ENCODE measurements at regions not wholly inside any gene's neighbourhood (a gene's known extent, or its start where the extent isn't known, plus 50 kb on each side); places are given as distances from the start of the nearest gene placed in this dataset.
"Not testable (repeated sequence)": the region's sequence is repeated elsewhere in the genome, so short reads cannot be mapped to it uniquely, and the experiment has no call there.

DNA sequence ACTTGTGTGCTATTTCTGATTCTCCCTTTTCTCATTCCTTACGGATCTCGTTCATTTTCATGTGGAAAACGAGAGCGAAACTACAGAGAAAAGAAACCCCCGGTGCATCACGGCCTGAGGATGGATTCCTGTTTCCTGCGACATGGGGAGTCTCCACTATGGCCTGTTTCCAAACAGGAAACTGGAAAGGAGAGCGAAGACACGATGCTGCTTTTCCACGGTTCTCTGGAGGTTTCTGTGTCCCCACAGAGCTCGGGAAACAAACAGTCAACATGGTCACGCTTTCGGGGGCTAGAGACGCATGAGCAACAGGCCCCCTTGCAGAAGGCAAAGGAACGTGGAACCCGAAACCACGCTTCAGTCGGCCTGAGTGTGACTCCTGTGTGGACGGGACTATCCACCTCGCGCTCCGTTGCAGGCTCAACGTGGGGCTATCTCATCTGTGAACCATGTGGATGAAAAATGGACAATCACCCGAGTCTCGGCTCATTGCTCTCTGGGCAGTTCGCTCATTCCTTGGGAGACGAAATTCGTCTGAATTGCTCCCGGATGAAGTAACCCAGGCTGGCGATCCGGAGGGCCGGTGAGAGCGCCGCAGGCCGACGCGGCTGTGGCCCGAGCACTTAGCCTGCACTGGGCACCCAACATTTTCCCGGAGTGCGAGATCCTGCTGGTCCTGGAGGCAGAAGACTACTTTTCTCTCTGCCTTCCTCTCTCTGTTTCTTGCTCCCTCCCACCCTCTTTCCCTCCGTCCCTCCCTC is 3923.2 kb upstream of the OR11H1 start:
- H3K23ac ChIP-seq (ENCODE audit: low read length); H2BK5ac ChIP-seq (ENCODE audit: low read length); H3K4me2 ChIP-seq (ENCODE audit: low read length); H3K79me2 ChIP-seq (ENCODE audit: control insufficient read depth, insufficient read depth, low read length); H3K27ac ChIP-seq (ENCODE audit: low read depth, low read length); H4K8ac ChIP-seq (ENCODE audit: low read depth, low read length); H4K5ac ChIP-seq (ENCODE audit: low read length); H3K4me3 ChIP-seq (ENCODE audit: low read length); H2AK5ac ChIP-seq (ENCODE audit: low read length); H3K9ac ChIP-seq (ENCODE audit: low read length); H2BK15ac ChIP-seq (replicated peaks; ENCODE audit: low read depth); DNase-seq; H2BK120ac ChIP-seq (ENCODE audit: low read depth, low read length); H3K4me1 ChIP-seq (ENCODE audit: control insufficient read depth, low read depth, low read length); H3K79me1 ChIP-seq (ENCODE audit: low read length); H3K36me3 ChIP-seq (ENCODE audit: control insufficient read depth, insufficient read depth, low read length); H3K27me3 ChIP-seq (ENCODE audit: insufficient read depth, low read length, poor library complexity); H3K56ac ChIP-seq (ENCODE audit: low read length); H3K18ac ChIP-seq (ENCODE audit: low read length); H3K4ac ChIP-seq (ENCODE audit: low read depth, low read length): not testable (repeated sequence)
- no CpG with 5 or more reads among the region's 41 CpGs for WGBS (ENCODE audit: extremely low coverage, insufficient coverage, low lambda C conversion rate)

DNA sequence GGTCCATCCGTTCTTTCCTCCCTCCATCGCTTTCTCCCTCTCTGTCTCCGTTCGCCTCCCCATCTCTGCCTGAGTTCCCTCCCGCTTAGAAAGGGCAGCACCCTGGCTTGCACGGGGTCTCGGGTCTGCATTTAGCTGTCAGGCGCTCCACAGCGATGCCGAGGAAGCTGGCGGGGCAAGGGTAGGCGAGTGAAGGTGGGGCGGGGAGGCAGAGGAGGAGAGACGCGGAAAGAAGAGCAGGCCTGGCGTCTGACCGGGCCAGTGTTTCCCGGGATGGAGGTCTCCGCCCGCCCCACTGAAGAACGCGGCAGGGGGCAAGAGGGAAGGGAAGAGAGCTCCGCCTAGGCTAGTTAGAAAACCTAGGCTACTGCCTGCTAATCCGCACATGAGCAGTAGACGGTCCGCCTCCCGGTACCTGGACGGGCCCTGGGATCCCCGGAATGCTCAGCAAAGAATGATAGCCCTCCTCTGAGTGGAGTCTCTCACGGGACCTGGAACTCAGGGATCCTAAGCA is 3922.5 kb upstream of the OR11H1 start:
- H2BK15ac ChIP-seq (replicated peaks; ENCODE audit: low read depth), result no peak overlapping the region
- H3K79me2 ChIP-seq (ENCODE audit: control insufficient read depth, insufficient read depth, low read length), result no peaks in the 10 kb centered on the region
- no peak overlapping the region for H3K23ac ChIP-seq (ENCODE audit: low read length)
- no peak overlapping the region for H3K27ac ChIP-seq (ENCODE audit: low read depth, low read length)
- DNase-seq, result no peak
- H2BK120ac ChIP-seq (ENCODE audit: low read depth, low read length), result no peak overlapping the region
- H3K4me2 ChIP-seq (ENCODE audit: low read length), result no peak overlapping the region
- H3K56ac ChIP-seq (ENCODE audit: low read length), result no peak overlapping the region
- no CpG with 5 or more reads among the region's 30 CpGs for WGBS (ENCODE audit: extremely low coverage, insufficient coverage, low lambda C conversion rate)
- no peak overlapping the region for H3K9ac ChIP-seq (ENCODE audit: low read length)
- H3K36me3 ChIP-seq (ENCODE audit: control insufficient read depth, insufficient read depth, low read length), result no peaks in the 10 kb centered on the region
- H3K18ac ChIP-seq (ENCODE audit: low read length), result no peak overlapping the region
- no peak overlapping the region for H4K8ac ChIP-seq (ENCODE audit: low read depth, low read length)
- no peak overlapping the region for H3K4me3 ChIP-seq (ENCODE audit: low read length)
- no peak overlapping the region for H2AK5ac ChIP-seq (ENCODE audit: low read length)
- H3K4me1 ChIP-seq (ENCODE audit: control insufficient read depth, low read depth, low read length), result no peaks in the 10 kb centered on the region
- H3K27me3 ChIP-seq (ENCODE audit: insufficient read depth, low read length, poor library complexity), result no peaks in the 10 kb centered on the region
- no peak overlapping the region for H4K5ac ChIP-seq (ENCODE audit: low read length)
- H3K4ac ChIP-seq (ENCODE audit: low read depth, low read length), result no peak overlapping the region
- H3K79me1 ChIP-seq (ENCODE audit: low read length), result no peaks in the 10 kb centered on the region
- no peak overlapping the region for H2BK5ac ChIP-seq (ENCODE audit: low read length)

GRCh38 chr22:11606047-11607000 is 3921.7 kb upstream of the OR11H1 start:
- H4K8ac ChIP-seq (ENCODE audit: low read depth, low read length); H3K23ac ChIP-seq (ENCODE audit: low read length); H4K5ac ChIP-seq (ENCODE audit: low read length); H2BK120ac ChIP-seq (ENCODE audit: low read depth, low read length); H2AK5ac ChIP-seq (ENCODE audit: low read length); H3K56ac ChIP-seq (ENCODE audit: low read length); H3K4me1 ChIP-seq (ENCODE audit: control insufficient read depth, low read depth, low read length); H3K79me2 ChIP-seq (ENCODE audit: control insufficient read depth, insufficient read depth, low read length); H3K4me3 ChIP-seq (ENCODE audit: low read length); H3K36me3 ChIP-seq (ENCODE audit: control insufficient read depth, insufficient read depth, low read length); H2BK15ac ChIP-seq (replicated peaks; ENCODE audit: low read depth); H3K4me2 ChIP-seq (ENCODE audit: low read length); H3K27ac ChIP-seq (ENCODE audit: low read depth, low read length); DNase-seq; H3K79me1 ChIP-seq (ENCODE audit: low read length); H3K27me3 ChIP-seq (ENCODE audit: insufficient read depth, low read length, poor library complexity); H3K18ac ChIP-seq (ENCODE audit: low read length); H3K4ac ChIP-seq (ENCODE audit: low read depth, low read length); H2BK5ac ChIP-seq (ENCODE audit: low read length); H3K9ac ChIP-seq (ENCODE audit: low read length): not testable (repeated sequence)
- no CpG with 5 or more reads among the region's 42 CpGs for WGBS (ENCODE audit: extremely low coverage, insufficient coverage, low lambda C conversion rate)

GRCh38 chr22:11607215-11607614 is 3920.8 kb upstream of the OR11H1 start:
- H3K79me1 ChIP-seq (ENCODE audit: low read length); H2BK5ac ChIP-seq (ENCODE audit: low read length): not testable (repeated sequence)

DNA sequence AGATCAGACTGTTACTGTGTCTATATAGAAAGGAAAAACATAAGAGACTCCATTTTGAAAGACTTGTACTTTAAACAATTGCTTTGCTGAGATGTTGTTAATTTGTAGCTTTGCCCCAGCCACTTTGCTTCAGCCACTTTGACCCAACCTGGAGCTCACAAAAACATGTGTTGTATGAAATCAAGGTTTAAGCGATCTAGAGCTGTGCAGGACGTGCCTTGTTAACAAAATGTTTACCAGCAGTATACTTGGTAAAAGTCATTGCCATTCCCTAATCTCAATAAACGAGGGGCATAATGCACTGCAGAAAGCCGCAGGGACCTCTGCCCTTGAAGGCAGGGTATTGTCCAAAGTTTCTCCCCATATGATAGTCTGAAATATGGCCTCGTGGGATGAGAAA is 3919.5 kb upstream of the OR11H1 start:
- not testable (repeated sequence) for H3K79me2 ChIP-seq (ENCODE audit: control insufficient read depth, insufficient read depth, low read length); H3K36me3 ChIP-seq (ENCODE audit: control insufficient read depth, insufficient read depth, low read length); H3K23ac ChIP-seq (ENCODE audit: low read length); H3K56ac ChIP-seq (ENCODE audit: low read length); H3K4me3 ChIP-seq (ENCODE audit: low read length); H2AK5ac ChIP-seq (ENCODE audit: low read length); H3K27me3 ChIP-seq (ENCODE audit: insufficient read depth, low read length, poor library complexity); H3K4ac ChIP-seq (ENCODE audit: low read depth, low read length); H2BK120ac ChIP-seq (ENCODE audit: low read depth, low read length); DNase-seq; H3K4me1 ChIP-seq (ENCODE audit: control insufficient read depth, low read depth, low read length); H3K27ac ChIP-seq (ENCODE audit: low read depth, low read length); H2BK15ac ChIP-seq (replicated peaks; ENCODE audit: low read depth); H3K4me2 ChIP-seq (ENCODE audit: low read length); H4K5ac ChIP-seq (ENCODE audit: low read length); H2BK5ac ChIP-seq (ENCODE audit: low read length); H3K79me1 ChIP-seq (ENCODE audit: low read length); H3K18ac ChIP-seq (ENCODE audit: low read length); H4K8ac ChIP-seq (ENCODE audit: low read depth, low read length); H3K9ac ChIP-seq (ENCODE audit: low read length)
- WGBS (ENCODE audit: extremely low coverage, insufficient coverage, low lambda C conversion rate), result no CpG with 5 or more reads among the region's 5 CpGs

More at GRCh38 chr22:11607215-11607614, 3920.8 kb upstream of the OR11H1 start:
- not testable (repeated sequence) for H3K4me3 ChIP-seq (ENCODE audit: low read length); H3K4me2 ChIP-seq (ENCODE audit: low read length); H4K5ac ChIP-seq (ENCODE audit: low read length); H3K4me1 ChIP-seq (ENCODE audit: control insufficient read depth, low read depth, low read length); H3K79me2 ChIP-seq (ENCODE audit: control insufficient read depth, insufficient read depth, low read length); H4K8ac ChIP-seq (ENCODE audit: low read depth, low read length); H3K23ac ChIP-seq (ENCODE audit: low read length); H3K18ac ChIP-seq (ENCODE audit: low read length); H3K36me3 ChIP-seq (ENCODE audit: control insufficient read depth, insufficient read depth, low read length); H3K9ac ChIP-seq (ENCODE audit: low read length); H2BK15ac ChIP-seq (replicated peaks; ENCODE audit: low read depth); H3K4ac ChIP-seq (ENCODE audit: low read depth, low read length); H3K27me3 ChIP-seq (ENCODE audit: insufficient read depth, low read length, poor library complexity); H2AK5ac ChIP-seq (ENCODE audit: low read length); H3K27ac ChIP-seq (ENCODE audit: low read depth, low read length); H2BK120ac ChIP-seq (ENCODE audit: low read depth, low read length); DNase-seq; H3K56ac ChIP-seq (ENCODE audit: low read length)
- no CpG with 5 or more reads among the region's 8 CpGs for WGBS (ENCODE audit: extremely low coverage, insufficient coverage, low lambda C conversion rate)
